HepG2 (cell line): ENCODE measurements at regions not wholly inside any gene's neighbourhood (a gene's known extent, or its start where the extent isn't known, plus 50 kb on each side); places are given as distances from the start of the nearest gene placed in this dataset.
A peak's percentile ranks its signal among the peaks of the same experiment; 100 is the strongest.

ENCODE experiments used
- ATAC-seq: fragments of 200-7000 bp; cut with Tn5 transposase; 3 replicates; pipeline ENCODE4 v1.9.1; 2020; ENCODE audit warnings: mild to moderate bottlenecking, moderate library complexity
- BruUV-seq: library from RNA; stranded (reverse); fragments of 400-500 nt; replicated peaks from 2 replicates; lab custom pipeline; 2021; lab: Mats Ljungman, UMichigan
- CTCF ChIA-PET: fragments of 300-600 bp; formaldehyde crosslinking; extraction: SDS; loops from one replicate; lab custom pipeline; 2021; ENCODE audit warnings: low total read pairs, inconsistent platforms, low intra/inter-chr PET ratio; lab: Yijun Ruan, JAX
- POLR2A ChIA-PET: fragments of 350-600 bp; sonication (Branson Sonifier 250); formaldehyde crosslinking; loops from one replicate; lab custom pipeline; 2020; ENCODE audit warnings: antibody characterized with exemption, inconsistent platforms; lab: Yijun Ruan, JAX
- DNase-seq: peaks from one replicate; pipeline ENCODE4 v3.0.0-alpha.2; 2015; ENCODE audit warnings: low spot score
- FAIRE-seq: peaks from 3 replicates; lab custom pipeline; 2011; peaks lifted over from hg19 to GRCh38; lab: Jason Lieb, UNC
- H2AFZ ChIP-seq: one replicate; pipeline ENCODE4 v1.6.1; 2011; ENCODE audit warnings: low read length, inconsistent platforms
- H3K27ac ChIP-seq: fragments of 300-600 bp; 3 replicates; pipeline ENCODE4 v1.8.0; 2011; ENCODE audit warnings: mixed run types, mild to moderate bottlenecking, mixed read lengths, low read length, inconsistent platforms; ENCODE audit not compliant: insufficient read depth; ENCODE audit errors: extremely low read length
- H3K27me3 ChIP-seq, 2 experiments: fragments of 200-600 bp in 1 of 2; 2 replicates in 1 of 2; 3 replicates in 1 of 2; pipeline versions ENCODE4 v1.6.0 to v1.8.0; 2011; ENCODE audit warnings: low read length in 2 of 2, mild to moderate bottlenecking in 2 of 2, moderate library complexity in 2 of 2, inconsistent platforms in 1 of 2; ENCODE audit not compliant: insufficient read depth in 2 of 2, control insufficient read depth in 1 of 2
- H3K36me3 ChIP-seq, 2 experiments: fragments of 200-600 bp in 1 of 2; replicated peaks in 1 of 2; 2 replicates in 1 of 2; 3 replicates in 1 of 2; pipeline versions ENCODE4 v1.5.1 to v1.8.0; 2011; ENCODE audit warnings: low read length in 2 of 2, inconsistent platforms in 1 of 2; ENCODE audit not compliant: insufficient read depth in 2 of 2, control insufficient read depth in 1 of 2
- H3K4me1 ChIP-seq: 2 replicates; pipeline ENCODE4 v1.5.1; 2012; ENCODE audit warnings: low read length, inconsistent platforms; ENCODE audit not compliant: insufficient read depth
- H3K4me2 ChIP-seq: 2 replicates; pipeline ENCODE4 v1.6.0; 2011; ENCODE audit warnings: low read depth, low read length, inconsistent platforms
- H3K4me3 ChIP-seq, 3 experiments: fragments of 200-600 bp in 1 of 3; sonication (generic), shearing (Covaris generic) in 1 of 3; replicated peaks in 1 of 3; 2 replicates each; pipeline ENCODE4 v1.5.1; 2011 to 2016; ENCODE audit warnings: low read length in 3 of 3, inconsistent platforms in 2 of 3, low read depth in 2 of 3, mild to moderate bottlenecking in 2 of 3, control low read depth in 1 of 3, mixed read lengths in 1 of 3; ENCODE audit not compliant: insufficient read depth in 1 of 3
- H3K79me2 ChIP-seq: one replicate; pipeline ENCODE4 v1.6.1; 2011; ENCODE audit warnings: low read length, inconsistent platforms; ENCODE audit not compliant: insufficient read depth
- H3K9ac ChIP-seq: 2 replicates; pipeline ENCODE4 v1.6.0; 2011; ENCODE audit warnings: mild to moderate bottlenecking, low read depth, low read length, inconsistent platforms; ENCODE audit not compliant: insufficient read depth
- H3K9me3 ChIP-seq: 2 replicates; pipeline ENCODE4 v1.5.1; 2012; ENCODE audit warnings: mild to moderate bottlenecking, low read length
- H4K20me1 ChIP-seq: 2 replicates; pipeline ENCODE4 v1.6.0; 2011; ENCODE audit warnings: inconsistent platforms, mild to moderate bottlenecking, low read length, moderate library complexity; ENCODE audit not compliant: insufficient read depth
- FOXA3 ChIP-seq: IDR thresholded peaks from 2 replicates; pipeline ENCODE4 v1.6.1; 2016; ENCODE audit warnings: missing genetic modification reagents, missing compliant biosample characterization
- KAT2B ChIP-seq: fragments of 150-350 bp; IDR thresholded peaks from 2 replicates; pipeline ENCODE4 v1.6.1; 2014; ENCODE audit warnings: low read depth, low read length, borderline replicate concordance
- SP4 ChIP-seq: sonication (generic); formaldehyde crosslinking; IDR thresholded peaks from 2 replicates; pipeline ENCODE4 v1.8.1; 2023; ENCODE audit warnings: mild to moderate bottlenecking, missing genetic modification reagents
- WGBS: methylation state at CpG from one replicate; pipeline ENCODE4 v1.1.6; 2017; ENCODE audit warnings: low lambda C conversion rate; 5-methylcytosine and 5-hydroxymethylcytosine counted together
- in situ Hi-C: cut with HindIII; loops from 2 replicates; pipeline ENCODE4 v1.10.0; 2017; ENCODE audit warnings: low pct_unique_long_range_greater_than_20kb; ENCODE audit not compliant: extremely low pct_ligation_motif_present
- intact Hi-C: fragments of 100-400 bp; cut with micrococcal nuclease; formaldehyde crosslinking; loops from one replicate; pipeline ENCODE4 v1.10.0; 2022; ENCODE audit not compliant: unreplicated experiment
- TF ChIP-seq, protein P1 (sequence below): IDR thresholded peaks from 2 replicates; pipeline ENCODE4 v1.6.1; 2012; ENCODE audit warnings: inconsistent platforms
- TF ChIP-seq, protein P2 (sequence below): fragments of 450-650 bp; IDR thresholded peaks from 2 replicates; pipeline ENCODE4 v1.6.1; 2017; ENCODE audit warnings: mild to moderate bottlenecking

DNA sequence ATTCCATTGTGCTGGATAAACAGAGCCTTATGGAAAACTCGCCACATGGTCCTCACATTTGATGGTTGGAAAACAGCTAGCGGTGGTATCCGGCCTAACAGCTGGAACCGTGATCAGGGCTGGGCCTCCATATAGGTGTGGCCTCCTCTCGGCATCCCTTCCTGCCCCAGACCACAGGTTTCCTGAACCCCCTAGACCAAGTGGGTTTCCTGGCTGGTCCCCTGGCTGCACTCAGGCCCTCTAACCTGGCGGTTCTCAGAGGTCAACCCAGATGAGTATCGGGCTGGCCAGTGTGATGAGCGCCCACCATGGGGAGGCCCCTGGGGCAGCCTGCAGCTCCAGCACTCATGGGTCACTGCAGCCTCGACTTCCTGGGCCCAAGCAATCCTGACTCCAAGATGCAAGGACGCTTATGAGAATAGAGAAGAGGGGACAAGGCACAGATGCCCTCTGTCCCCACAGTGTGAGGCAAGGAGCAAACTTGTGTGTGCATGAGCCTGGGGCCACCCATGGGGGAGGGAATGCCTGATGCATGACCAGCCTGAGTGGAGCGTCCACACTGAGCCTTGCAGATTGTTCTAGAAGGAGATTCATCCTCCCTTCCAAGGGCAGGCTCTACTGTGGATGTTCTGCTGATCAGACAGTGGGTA, 53.4 kb upstream of the WNT7B start:
- TF ChIP-seq SP4 (CRISPR knock-in tag) (0 out of 2 replicates have a peak, but pooled peaks have one; percentile 17), FOXA3 (CRISPR knock-in tag) (no peak)
- TF ChIP-seq, protein P1, sequence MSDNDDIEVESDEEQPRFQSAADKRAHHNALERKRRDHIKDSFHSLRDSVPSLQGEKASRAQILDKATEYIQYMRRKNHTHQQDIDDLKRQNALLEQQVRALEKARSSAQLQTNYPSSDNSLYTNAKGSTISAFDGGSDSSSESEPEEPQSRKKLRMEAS, result peak; percentile 49
- Histone ChIP-seq H3K27me3 (peaks cover 4 to 38% of the 10 kb centered on the region in 2 experiments; a peak in 4 of 5 replicates), H3K4me1 (peaks cover 66% of the 10 kb centered on the region), H3K79me2 (no peaks in the 10 kb centered on the region), H3K9ac (no peak overlapping the region), H3K4me2 (no peak overlapping the region), H4K20me1 (no peaks in the 10 kb centered on the region), H3K27ac (no peak overlapping the region), H3K9me3 (no peaks in the 10 kb centered on the region), H3K4me3 (no peak overlapping the region), H3K36me3 (no peaks in the 10 kb centered on the region), H2AFZ (no peak overlapping the region)
- DNase-seq, result no peak
- 10% methylated on average over 5 of the region's 11 CpGs for WGBS
- BruUV-seq, result no TSS peak
- intact Hi-C loops (no loop called here), in situ Hi-C loops (no loop called here)
- FAIRE-seq, result no peak
- ChIA-PET CTCF (no interaction called here), POLR2A (interaction anchor here (1.5 kb wide), 1 partner anchor 17 kb away, joined by 4 read pairs; no protein-coding TSS in a partner anchor)
- peak; percentile 14; the same call in 1 of the 3 replicates for ATAC-seq

DNA sequence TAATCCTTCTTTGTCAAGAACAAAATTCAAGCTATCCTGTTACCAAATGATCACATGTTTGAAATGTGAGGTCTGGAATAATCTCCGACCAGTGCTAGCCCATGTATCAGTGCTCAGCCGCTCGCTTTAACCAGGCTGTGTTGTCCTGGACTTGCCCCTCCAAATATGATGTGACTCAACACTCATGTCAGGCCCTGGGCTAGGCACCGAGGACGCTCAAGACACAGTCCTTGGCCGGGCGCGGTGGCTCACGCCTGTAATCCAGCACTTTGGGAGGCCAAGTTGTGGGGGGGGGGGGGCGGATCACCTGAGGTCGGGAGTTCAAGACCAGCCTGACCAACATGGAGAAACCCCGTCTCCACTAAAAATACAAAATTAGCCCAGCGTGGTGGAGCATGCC, 54.1 kb upstream of the WNT7B start:
- no peak overlapping the region for H3K27ac ChIP-seq
- DNase-seq, result no peak
- WGBS, result 70% methylated on average over 5 of the region's 13 CpGs
- H2AFZ ChIP-seq, result no peak overlapping the region
- peaks cover 2 to 31% of the 10 kb centered on the region in 2 experiments; a peak in 4 of 5 replicates for H3K27me3 ChIP-seq
- H3K4me3 ChIP-seq, result no peak overlapping the region
- TF ChIP-seq, protein P2, sequence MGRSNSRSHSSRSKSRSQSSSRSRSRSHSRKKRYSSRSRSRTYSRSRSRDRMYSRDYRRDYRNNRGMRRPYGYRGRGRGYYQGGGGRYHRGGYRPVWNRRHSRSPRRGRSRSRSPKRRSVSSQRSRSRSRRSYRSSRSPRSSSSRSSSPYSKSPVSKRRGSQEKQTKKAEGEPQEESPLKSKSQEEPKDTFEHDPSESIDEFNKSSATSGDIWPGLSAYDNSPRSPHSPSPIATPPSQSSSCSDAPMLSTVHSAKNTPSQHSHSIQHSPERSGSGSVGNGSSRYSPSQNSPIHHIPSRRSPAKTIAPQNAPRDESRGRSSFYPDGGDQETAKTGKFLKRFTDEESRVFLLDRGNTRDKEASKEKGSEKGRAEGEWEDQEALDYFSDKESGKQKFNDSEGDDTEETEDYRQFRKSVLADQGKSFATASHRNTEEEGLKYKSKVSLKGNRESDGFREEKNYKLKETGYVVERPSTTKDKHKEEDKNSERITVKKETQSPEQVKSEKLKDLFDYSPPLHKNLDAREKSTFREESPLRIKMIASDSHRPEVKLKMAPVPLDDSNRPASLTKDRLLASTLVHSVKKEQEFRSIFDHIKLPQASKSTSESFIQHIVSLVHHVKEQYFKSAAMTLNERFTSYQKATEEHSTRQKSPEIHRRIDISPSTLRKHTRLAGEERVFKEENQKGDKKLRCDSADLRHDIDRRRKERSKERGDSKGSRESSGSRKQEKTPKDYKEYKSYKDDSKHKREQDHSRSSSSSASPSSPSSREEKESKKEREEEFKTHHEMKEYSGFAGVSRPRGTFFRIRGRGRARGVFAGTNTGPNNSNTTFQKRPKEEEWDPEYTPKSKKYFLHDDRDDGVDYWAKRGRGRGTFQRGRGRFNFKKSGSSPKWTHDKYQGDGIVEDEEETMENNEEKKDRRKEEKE, result no peak
- no peak for TF ChIP-seq KAT2B
- no peak for FAIRE-seq
- ATAC-seq, result no peak
- in situ Hi-C loops (no loop called here), intact Hi-C loops (no loop called here)
- no TSS peak for BruUV-seq
- POLR2A ChIA-PET, result interaction anchor here (1.5 kb wide), 1 partner anchor 17 kb away, joined by 4 read pairs; no protein-coding TSS in a partner anchor
- no peaks in the 10 kb centered on the region for H3K79me2 ChIP-seq
- no peaks in the 10 kb centered on the region for H4K20me1 ChIP-seq
- peaks cover 66% of the 10 kb centered on the region for H3K4me1 ChIP-seq
- no peak overlapping the region for H3K4me2 ChIP-seq
- CTCF ChIA-PET, result no interaction called here
- no peaks in the 10 kb centered on the region for H3K9me3 ChIP-seq
- H3K9ac ChIP-seq, result no peak overlapping the region
- H3K36me3 ChIP-seq, result no peaks in the 10 kb centered on the region
